ENCODE measurements at regions not wholly inside any gene's neighbourhood (a gene's known extent, or its start where the extent isn't known, plus 50 kb on each side); places are given as distances from the start of the nearest gene placed in this dataset.

DNA sequence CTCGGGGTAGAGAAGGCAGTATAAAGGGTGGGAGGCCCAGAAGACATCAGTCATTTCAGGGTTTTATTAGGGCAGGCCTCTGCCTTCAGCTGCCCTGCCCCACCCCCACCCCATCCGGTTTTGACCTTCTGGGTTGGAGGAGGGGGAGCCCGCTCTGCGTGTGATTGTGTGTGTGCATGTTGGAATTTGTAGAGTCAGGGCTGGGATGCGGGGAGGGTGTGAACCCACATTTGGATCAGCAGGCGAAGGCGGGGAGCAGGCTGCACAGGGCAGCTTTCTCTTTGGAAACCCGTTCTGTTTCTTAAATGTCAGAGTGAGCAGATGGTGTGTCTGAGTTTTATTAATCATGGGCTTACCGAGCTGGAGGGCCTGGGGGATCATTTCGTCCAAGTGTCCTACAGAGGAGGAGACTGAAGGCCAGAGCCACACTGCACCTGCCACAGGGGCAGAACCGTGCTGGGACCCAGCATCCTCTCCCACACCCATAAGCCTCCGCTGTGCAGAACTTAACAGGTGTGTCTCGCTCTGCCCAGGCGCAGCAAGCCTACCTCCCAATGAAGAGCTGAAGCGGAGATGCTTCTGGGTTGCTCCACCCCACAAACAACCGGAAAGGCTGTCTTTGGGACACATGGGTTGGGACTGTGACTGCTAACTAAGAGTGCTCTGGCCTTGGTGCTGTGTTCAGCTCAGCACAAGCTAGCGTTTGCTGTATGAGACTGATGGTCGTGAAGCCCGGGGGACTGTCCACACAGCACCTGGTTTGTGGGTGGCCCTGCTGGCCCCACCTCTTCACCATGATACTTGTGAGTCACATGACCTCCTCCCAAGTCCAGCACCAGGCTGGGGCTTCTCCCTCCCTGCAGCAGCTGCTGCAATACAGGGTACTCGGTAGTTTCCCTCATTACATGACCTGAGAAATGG, 70.9 kb upstream of the GSE1 start:
- DNase-seq (ENCODE audit: low read depth) = no peak

- DNase-seq (ENCODE audit: low read depth) = no peak
Measured at GRCh38 chr16:85543536-85543935, 69.6 kb upstream of the GSE1 start.

GRCh38 chr16:85544016-85544415, 69.1 kb upstream of the GSE1 start:
- no peak for DNase-seq (ENCODE audit: low read depth)

GRCh38 chr16:85544668-85545067, 68.5 kb upstream of the GSE1 start:
- DNase-seq (ENCODE audit: low read depth) = no peak

GRCh38 chr16:85545227-85545818, 67.8 kb upstream of the GSE1 start:
- DNase-seq (ENCODE audit: low read depth) = peak; percentile 20

- DNase-seq (ENCODE audit: low read depth) = no peak
Measured at GRCh38 chr16:85546585-85547447, 66.3 kb upstream of the GSE1 start.

- no peak for DNase-seq (ENCODE audit: low read depth)
Measured at GRCh38 chr16:85548375-85548774, 64.7 kb upstream of the GSE1 start.

DNA sequence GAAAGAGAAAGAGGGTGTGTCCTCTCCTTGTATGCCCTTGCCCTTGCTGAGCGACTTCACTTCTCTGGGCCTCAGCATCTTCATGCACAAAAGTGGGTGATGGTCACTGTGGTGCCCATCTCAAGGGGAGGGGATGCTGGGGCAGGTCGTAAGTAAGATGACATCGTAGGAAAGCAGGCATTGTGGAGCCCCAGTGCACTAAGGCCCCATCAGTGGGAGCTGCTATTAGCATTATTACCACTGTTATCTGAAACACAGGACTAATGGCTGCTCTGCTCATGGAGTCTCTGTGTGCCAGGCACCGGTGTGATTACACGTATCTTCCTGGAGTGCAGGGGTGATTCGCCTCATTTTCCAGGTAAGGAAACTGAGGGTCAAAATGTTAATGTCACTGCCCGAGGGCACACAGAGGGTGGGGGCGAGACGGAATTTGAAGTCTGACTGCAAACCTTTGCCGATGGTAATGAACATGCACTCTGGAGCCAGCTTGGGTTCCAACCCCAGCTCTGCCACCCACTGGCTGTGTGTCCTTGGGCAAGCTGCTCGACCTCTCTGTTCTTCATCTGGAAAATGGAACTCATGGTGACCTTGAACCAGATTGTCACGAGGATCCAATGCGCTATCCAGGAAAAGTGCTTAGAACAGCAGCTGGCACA, 63.2 kb upstream of the GSE1 start:
- DNase-seq (ENCODE audit: low read depth) = no peak

GRCh38 chr16:85550422-85550864, 62.7 kb upstream of the GSE1 start:
- DNase-seq (ENCODE audit: low read depth) = no peak

DNA sequence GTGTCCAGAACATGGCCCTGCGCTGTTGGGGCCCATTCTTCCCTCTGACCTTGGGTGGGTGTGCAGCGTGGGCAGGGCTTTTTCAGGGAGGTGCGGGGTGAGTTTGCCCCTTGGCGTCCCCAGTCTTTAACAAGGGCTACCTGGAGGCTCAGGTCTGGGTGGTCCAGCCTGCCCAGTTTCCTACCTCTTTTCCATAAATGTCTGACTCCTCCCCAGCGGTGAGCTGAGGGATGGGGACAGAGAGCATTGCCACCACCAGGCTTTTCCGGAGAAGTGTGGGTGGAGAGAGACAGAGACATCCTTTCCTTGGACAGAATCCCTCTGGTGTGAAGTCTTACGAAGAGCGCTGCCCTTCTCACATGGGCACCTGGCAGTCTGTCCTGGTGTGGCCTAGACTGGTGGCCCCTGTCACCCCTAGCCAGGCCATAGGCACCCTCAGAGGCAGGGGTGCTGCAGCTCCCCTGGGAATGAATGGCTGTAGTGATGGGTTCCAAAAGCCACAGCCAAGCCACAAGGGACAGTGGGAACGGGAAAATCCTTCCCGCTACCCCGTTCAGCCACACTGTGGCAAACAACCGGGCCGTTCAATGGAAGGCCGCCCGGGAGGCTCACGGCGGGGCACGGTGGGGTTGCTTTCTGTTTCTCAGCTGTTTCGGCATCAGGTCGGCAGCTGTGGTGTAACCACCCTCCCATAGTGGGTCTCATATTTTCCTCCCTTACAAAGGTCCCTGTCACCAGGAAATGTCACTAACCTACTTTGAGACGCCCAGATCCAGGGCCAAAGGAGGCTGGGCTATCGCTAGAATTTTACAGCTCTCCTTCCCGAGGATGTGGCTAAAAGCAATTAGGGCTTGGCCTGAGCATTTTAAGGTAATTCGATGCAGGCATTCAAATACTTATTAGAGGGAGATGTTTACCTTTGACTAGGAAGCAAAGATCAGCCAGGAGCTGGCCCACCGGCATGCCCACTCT, 61.9 kb upstream of the GSE1 start:
- no peak for DNase-seq (ENCODE audit: low read depth)

DNA sequence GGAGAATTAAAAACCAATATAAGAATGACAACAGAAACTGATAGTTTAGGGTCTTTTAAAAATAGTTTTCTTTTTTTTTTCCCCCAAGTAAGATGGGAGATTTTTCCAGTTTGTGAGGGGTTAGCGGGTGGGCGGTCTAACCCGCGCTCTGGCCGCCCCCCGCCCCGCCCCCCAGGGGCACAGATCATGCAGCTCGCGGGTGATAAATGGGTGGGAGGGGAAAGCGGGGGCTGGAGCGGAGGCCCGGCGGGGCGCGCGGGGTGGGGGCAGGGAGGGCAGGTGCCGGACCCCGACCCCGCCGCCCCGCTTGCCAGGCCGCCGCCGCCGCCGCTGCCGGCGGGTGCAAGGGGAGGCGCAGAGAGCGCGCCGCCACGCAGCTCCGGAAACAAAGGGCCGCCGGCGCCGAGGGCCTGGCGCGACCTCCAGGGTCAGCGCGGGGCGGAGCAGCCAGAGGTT, 60.1 kb upstream of the GSE1 start:
- no peak for DNase-seq (ENCODE audit: low read depth)

DNA sequence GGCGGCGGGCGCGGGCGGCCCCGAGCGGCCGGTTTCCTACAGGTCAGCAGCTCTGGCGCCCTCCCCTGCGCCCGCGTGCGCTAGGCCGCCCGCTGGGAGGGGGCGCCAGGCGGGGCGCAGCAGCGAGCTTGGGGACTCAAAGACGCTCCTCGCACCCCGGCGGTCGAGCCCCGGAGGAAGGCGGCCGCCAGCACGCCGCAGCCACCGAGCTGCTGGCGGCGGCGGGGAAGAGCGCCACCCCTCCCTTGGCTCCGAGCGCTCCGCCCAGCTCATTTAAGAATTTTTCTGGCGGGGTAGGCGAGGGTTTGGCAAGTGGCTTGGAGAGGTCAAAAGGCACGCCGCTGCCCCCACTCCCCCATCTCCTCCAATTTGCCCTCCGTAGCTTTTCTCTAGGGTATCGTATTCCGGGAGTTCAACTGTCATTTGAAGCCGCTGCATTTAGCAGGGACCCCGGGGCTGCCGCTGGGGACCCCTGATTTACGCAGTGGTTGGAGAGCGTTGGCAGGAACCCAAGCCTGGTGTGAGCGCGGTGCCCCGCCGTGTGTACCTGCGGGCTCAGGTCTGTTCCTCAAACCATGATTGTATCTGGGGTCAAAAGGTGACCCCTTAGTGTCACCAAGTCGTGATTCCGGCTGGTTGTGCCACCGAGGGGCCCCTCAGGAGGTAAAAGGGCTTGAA, 59.5 kb upstream of the GSE1 start:
- peak; percentile 63 for DNase-seq (ENCODE audit: low read depth)

GRCh38 chr16:85554114-85554888, 58.8 kb upstream of the GSE1 start:
- peak; percentile 84 for DNase-seq (ENCODE audit: low read depth)

DNA sequence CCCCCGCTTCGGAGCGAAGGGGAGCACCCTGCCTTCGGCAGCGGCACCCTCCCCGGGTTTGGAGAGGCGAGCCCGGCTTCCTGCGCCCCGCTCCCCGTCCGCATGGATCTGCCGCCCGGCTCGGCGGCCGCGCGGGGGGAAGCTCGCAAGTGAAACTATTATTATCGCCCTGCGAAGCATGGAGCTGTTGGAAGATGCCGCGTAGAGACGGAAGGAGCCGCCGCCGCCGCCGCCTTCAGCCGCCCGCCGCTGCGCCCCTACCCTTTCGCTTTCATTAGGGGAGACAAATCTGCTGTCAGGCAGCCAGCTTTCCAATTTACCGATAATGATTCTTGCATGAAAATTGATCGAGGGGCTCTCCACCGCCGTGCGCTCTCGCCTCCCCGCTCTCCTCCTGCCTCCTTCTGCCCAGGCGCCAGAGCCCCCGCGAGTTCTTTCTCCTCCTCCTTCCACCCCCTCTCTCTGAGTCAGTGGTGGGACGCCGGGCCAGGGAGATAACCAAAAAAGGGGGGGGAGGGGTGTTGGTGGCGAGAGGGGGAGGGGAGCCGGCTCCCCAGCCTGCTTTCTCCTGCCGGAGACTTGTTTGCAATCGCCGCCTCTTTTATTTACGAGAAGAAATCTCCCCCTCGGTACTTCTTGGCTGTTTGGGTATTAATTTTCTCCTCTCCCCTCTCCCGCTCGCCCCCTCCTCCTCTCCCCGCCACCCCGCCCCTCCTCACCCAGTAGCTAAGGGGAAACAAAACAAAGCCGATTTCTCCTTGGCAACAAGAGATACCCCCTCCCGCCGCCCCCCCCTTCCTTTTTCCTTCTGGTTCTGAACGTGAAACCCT, 58.0 kb upstream of the GSE1 start:
- DNase-seq (ENCODE audit: low read depth) = peak; percentile 47

DNA sequence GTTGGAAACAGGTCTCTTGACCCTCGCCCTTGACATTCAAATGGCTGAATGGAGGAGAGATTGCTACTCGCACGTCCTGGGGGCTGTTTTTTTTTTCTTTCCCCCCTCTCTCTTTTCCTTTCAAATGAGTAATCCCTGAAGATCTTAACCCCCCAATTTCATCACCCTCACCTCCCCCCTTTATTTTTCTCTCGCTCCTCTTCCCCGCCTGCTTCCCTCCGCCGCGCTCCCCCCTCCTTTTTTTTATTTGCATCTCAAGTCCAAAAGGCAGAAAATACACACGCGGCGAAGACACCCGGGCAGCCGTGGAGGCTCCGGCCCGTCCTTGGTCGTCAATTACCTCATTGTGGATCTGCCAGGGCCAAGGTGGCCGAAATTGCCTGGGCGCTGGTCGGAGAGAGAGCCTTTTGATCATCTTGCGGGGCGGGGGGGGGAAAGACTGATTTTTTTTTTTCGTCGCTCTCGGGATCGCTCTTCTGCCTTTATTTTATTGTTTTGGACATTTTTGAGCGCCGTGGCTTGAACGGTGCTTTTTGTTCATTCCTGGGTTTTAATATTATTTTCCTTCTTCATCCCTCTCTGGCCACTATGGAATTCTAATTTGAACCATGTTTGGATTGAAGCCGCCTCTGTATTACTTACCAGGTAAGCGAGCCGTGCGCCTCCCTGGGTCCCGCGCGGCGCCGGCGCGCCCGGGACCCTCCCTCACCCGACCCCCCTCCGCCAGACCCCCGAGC, 57.2 kb upstream of the GSE1 start:
- no peak for DNase-seq (ENCODE audit: low read depth)

DNA sequence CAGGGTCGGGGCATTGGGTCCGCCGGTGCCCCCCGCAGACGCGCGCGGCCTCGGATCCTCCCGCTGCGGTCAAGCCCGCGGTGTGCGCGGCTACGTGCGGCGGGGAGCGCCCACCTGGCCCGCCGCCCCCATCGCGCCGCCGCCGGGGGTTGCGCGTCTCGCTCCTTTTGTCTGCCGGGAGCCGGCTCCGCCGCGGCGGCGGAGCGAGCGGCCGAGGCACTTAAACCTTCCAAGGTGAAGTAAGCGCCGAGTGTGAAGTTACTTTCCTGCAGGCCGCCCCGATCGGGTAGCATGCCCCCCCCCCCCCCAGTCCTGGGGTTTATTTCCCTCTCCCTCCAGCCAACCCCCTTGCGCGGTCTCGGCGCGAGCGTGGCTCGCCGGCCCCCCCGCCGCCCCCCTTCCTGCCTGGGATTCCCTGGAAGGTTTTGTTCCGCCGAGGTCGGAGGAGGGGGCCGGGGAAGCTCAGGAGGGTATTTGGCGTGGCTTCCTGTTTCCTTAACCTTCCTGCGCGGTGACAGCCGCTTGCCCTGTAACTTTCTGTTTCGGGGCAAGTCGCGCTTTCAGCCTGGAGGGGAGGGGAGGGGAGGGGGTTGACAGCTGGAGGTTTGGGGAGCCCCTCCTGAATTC, 56.6 kb upstream of the GSE1 start:
- no peak for DNase-seq (ENCODE audit: low read depth)

Measured in fibroblast of gingiva (primary cell).